IMR-90 (cell line): ENCODE measurements at regions not wholly inside any gene's neighbourhood (a gene's known extent, or its start where the extent isn't known, plus 50 kb on each side); places are given as distances from the start of the nearest gene placed in this dataset.

Source experiments
- ATAC-seq: fragments of 200-7000 bp; cut with Tn5 transposase; 2 replicates; pipeline ENCODE4 v1.9.1; 2020; ENCODE audit warnings: low read depth, mild to moderate bottlenecking, moderate library complexity
- BruUV-seq: library from RNA; stranded (reverse); fragments of 400-500 nt; replicated peaks from 2 replicates; lab custom pipeline; 2021; lab: Mats Ljungman, UMichigan
- CTCF ChIA-PET: fragments of 300-600 bp; formaldehyde crosslinking; extraction: SDS; loops from one replicate; lab custom pipeline; 2021; ENCODE audit warnings: antibody characterized with exemption; lab: Yijun Ruan, JAX
- POLR2A ChIA-PET: fragments of 300-600 bp; sonication (Branson Sonifier 250); formaldehyde crosslinking; loops from one replicate; lab custom pipeline; 2022; ENCODE audit warnings: antibody characterized with exemption; ENCODE audit not compliant: unreplicated experiment; lab: Charles Lee
- DNase-seq: peaks from one replicate; pipeline ENCODE4 v3.0.0; 2013
- H2AFZ ChIP-seq: replicated peaks from 2 replicates; pipeline ENCODE3; 2013; ENCODE audit warnings: low read length, mild to moderate bottlenecking; ENCODE audit not compliant: poor library complexity
- H2AK5ac ChIP-seq: 2 replicates; pipeline ENCODE4 v1.6.1; 2013; ENCODE audit warnings: low read depth, low read length, inconsistent platforms
- H2AK9ac ChIP-seq: replicated peaks from 2 replicates; pipeline ENCODE3; 2013; ENCODE audit warnings: mild to moderate bottlenecking, low read depth, low read length, moderate library complexity; ENCODE audit not compliant: poor library complexity
- H2BK120ac ChIP-seq: 2 replicates; pipeline ENCODE4 v1.6.1; 2013; ENCODE audit warnings: low read depth, low read length, inconsistent platforms
- H2BK15ac ChIP-seq: 3 replicates; pipeline ENCODE4 v1.6.1; 2013; ENCODE audit warnings: low read depth, low read length, inconsistent platforms
- H2BK20ac ChIP-seq: 2 replicates; pipeline ENCODE4 v1.6.1; 2013; ENCODE audit warnings: low read depth, mild to moderate bottlenecking, inconsistent platforms, low read length, moderate library complexity
- H2BK5ac ChIP-seq: 2 replicates; pipeline ENCODE4 v1.6.1; 2013; ENCODE audit warnings: mild to moderate bottlenecking, low read depth, low read length, inconsistent platforms; ENCODE audit not compliant: poor library complexity, severe bottlenecking
- H3K14ac ChIP-seq: replicated peaks from 2 replicates; pipeline ENCODE4 v1.6.1; 2013; ENCODE audit warnings: low read depth, low read length, inconsistent platforms
- H3K18ac ChIP-seq: 2 replicates; pipeline ENCODE4 v1.6.1; 2013; ENCODE audit warnings: low read depth, low read length, control low read depth
- H3K23ac ChIP-seq: 2 replicates; pipeline ENCODE4 v1.6.1; 2013; ENCODE audit warnings: low read depth, low read length, inconsistent platforms
- H3K27ac ChIP-seq: 2 replicates; pipeline ENCODE4 v1.5.1; 2013; ENCODE audit warnings: mild to moderate bottlenecking, control low read depth, low read length; ENCODE audit not compliant: insufficient read depth
- H3K27me3 ChIP-seq: 2 replicates; pipeline ENCODE4 v1.6.1; 2013; ENCODE audit warnings: low read length; ENCODE audit not compliant: control insufficient read depth, insufficient read depth
- H3K36me3 ChIP-seq: 2 replicates; pipeline ENCODE4 v1.6.1; 2013; ENCODE audit warnings: low read length, mixed read lengths; ENCODE audit not compliant: control insufficient read depth, insufficient read depth
- H3K4ac ChIP-seq: 2 replicates; pipeline ENCODE4 v1.6.1; 2013; ENCODE audit warnings: low read depth, low read length, inconsistent platforms
- H3K4me1 ChIP-seq: 2 replicates; pipeline ENCODE4 v1.6.1; 2013; ENCODE audit warnings: low read length, mixed read lengths; ENCODE audit not compliant: control insufficient read depth, insufficient read depth
- H3K4me2 ChIP-seq: 2 replicates; pipeline ENCODE4 v1.6.1; 2013; ENCODE audit warnings: low read depth, mild to moderate bottlenecking, control low read depth, low read length, moderate library complexity
- H3K4me3 ChIP-seq: 2 replicates; pipeline ENCODE4 v1.5.1; 2013; ENCODE audit warnings: low read depth, mild to moderate bottlenecking, control low read depth, low read length, moderate library complexity; ENCODE audit not compliant: insufficient read depth
- H3K56ac ChIP-seq: 2 replicates; pipeline ENCODE4 v1.6.1; 2013; ENCODE audit warnings: low read length, inconsistent platforms; ENCODE audit not compliant: insufficient read depth; ENCODE audit errors: extremely low read depth
- H3K79me1 ChIP-seq, 2 experiments: 2 replicates each; pipeline ENCODE4 v1.6.1; 2013; ENCODE audit warnings: low read length in 2 of 2, inconsistent platforms in 1 of 2, low read depth in 1 of 2
- H3K9ac ChIP-seq: 2 replicates; pipeline ENCODE4 v1.6.1; 2013; ENCODE audit warnings: low read depth, low read length, control low read depth
- H3K9me1 ChIP-seq: 2 replicates; pipeline ENCODE4 v1.6.1; 2013; ENCODE audit warnings: low read length, inconsistent platforms; ENCODE audit not compliant: insufficient read depth
- H3K9me3 ChIP-seq: 2 replicates; pipeline ENCODE4 v1.6.1; 2013; ENCODE audit warnings: low read length; ENCODE audit not compliant: control insufficient read depth, insufficient read depth
- H4K20me1 ChIP-seq: 2 replicates; pipeline ENCODE4 v1.6.1; 2013; ENCODE audit warnings: low read length, inconsistent platforms; ENCODE audit not compliant: insufficient read depth
- H4K5ac ChIP-seq: 2 replicates; pipeline ENCODE4 v1.6.1; 2013; ENCODE audit warnings: mild to moderate bottlenecking, low read depth, low read length, control low read depth
- H4K8ac ChIP-seq, 2 experiments: 2 replicates each; pipeline ENCODE4 v1.6.1; 2013; ENCODE audit warnings: low read depth in 2 of 2, low read length in 2 of 2, control low read depth in 1 of 2, inconsistent platforms in 1 of 2
- H4K91ac ChIP-seq: 2 replicates; pipeline ENCODE4 v1.6.1; 2013; ENCODE audit warnings: low read depth, low read length, inconsistent platforms; ENCODE audit not compliant: insufficient read depth
- BHLHE40 ChIP-seq: fragments of 150-350 bp; IDR thresholded peaks from 2 replicates; pipeline ENCODE4 v1.6.1; 2016; ENCODE audit warnings: mild to moderate bottlenecking, low read depth, low read length
- CEBPB ChIP-seq: IDR thresholded peaks from 2 replicates; pipeline ENCODE4 v1.6.1; 2012; ENCODE audit warnings: low read depth, low read length, improper control_type of control experiment
- CHD1 ChIP-seq: IDR thresholded peaks from 2 replicates; pipeline ENCODE4 v1.6.1; 2012; ENCODE audit warnings: low read depth, low read length, improper control_type of control experiment
- MAFK ChIP-seq: IDR thresholded peaks from 2 replicates; pipeline ENCODE4 v1.6.1; 2012; ENCODE audit warnings: low read depth, low read length, improper control_type of control experiment
- MAZ ChIP-seq: IDR thresholded peaks from 2 replicates; pipeline ENCODE4 v1.6.1; 2012; ENCODE audit warnings: low read depth, mild to moderate bottlenecking, low read length, improper control_type of control experiment, moderate library complexity, borderline replicate concordance
- RAD21 ChIP-seq: IDR thresholded peaks from 2 replicates; pipeline ENCODE4 v1.6.1; 2012; ENCODE audit warnings: low read length, improper control_type of control experiment
- RCOR1 ChIP-seq: IDR thresholded peaks from 2 replicates; pipeline ENCODE4 v1.6.1; 2012; ENCODE audit warnings: mild to moderate bottlenecking, low read length, improper control_type of control experiment; ENCODE audit not compliant: insufficient replicate concordance
- RFX5 ChIP-seq: IDR thresholded peaks from 2 replicates; pipeline ENCODE4 v1.8.0; 2012; ENCODE audit warnings: low read depth, mild to moderate bottlenecking, low read length, moderate library complexity
- SMC3 ChIP-seq: fragments of 150-350 bp; IDR thresholded peaks from 2 replicates; pipeline ENCODE4 v1.6.1; 2016; ENCODE audit warnings: low read depth, mild to moderate bottlenecking, antibody characterized with exemption, low read length, moderate library complexity
- WGBS, 2 experiments: methylation state at CpG; one replicate each; pipeline versions ENCODE4 v1.1.5 to v1.1.7; 2013; ENCODE audit warnings: missing lambda C conversion rate in 2 of 2; ENCODE audit not compliant: insufficient read length in 1 of 2; ENCODE audit errors: extremely low coverage in 2 of 2; 5-methylcytosine and 5-hydroxymethylcytosine counted together
- dilution Hi-C: fragments of 300-500 bp; cut with HindIII; formaldehyde crosslinking; loops from one replicate; pipeline ENCODE4 v1.14.3; 2018; ENCODE audit warnings: low sequenced_read_pairs; ENCODE audit not compliant: unreplicated experiment
- in situ Hi-C: fragments of 300-500 bp; cut with MboI; formaldehyde crosslinking; loops from 3 replicates; pipeline ENCODE4 v1.14.3; 2019; ENCODE audit warnings: low sequenced_read_pairs, inconsistent platforms, mixed read lengths
- intact Hi-C: fragments of 100-400 bp; cut with micrococcal nuclease; formaldehyde crosslinking; loops from 2 replicates; pipeline ENCODE4 v1.10.0; 2022
- TF ChIP-seq, protein P1 (sequence below): fragments of 150-350 bp; IDR thresholded peaks from 2 replicates; pipeline ENCODE4 v1.6.1; 2017; ENCODE audit warnings: mild to moderate bottlenecking, antibody characterized with exemption, low read length, low read depth

DNA sequence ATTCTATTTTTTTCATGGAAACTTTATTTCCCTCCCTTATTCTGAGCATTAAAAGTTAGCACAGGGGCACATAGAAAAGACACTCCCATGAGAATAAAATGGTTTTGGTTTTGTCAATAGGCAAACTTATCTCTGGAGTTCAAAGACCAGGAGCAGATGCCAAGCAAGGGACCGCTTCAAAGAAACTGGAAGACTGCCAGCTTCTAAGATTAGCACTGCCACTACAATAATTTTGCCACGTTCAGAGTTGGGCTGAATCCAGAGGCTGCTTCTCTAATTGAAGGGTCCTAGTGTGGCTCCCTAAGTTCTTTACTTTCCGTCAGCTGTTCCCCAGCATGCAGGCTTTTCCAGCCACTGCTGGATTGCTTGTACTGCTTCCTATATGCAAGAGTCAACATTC lies 681.0 kb upstream of the GCFC2 start:
- ChIA-PET POLR2A (no interaction called here), CTCF (no interaction called here)
- Histone ChIP-seq H2BK20ac (no peak overlapping the region), H4K5ac (no peak overlapping the region), H2AFZ (no peak overlapping the region), H2BK5ac (no peak overlapping the region), H3K9me3 (0 out of 2 replicates have a peak, but pooled peaks cover 2% of the 10 kb centered on the region), H3K36me3 (no peaks in the 10 kb centered on the region), H3K79me1 (no peaks in the 10 kb centered on the region), H3K14ac (no peak overlapping the region), H3K27ac (no peak overlapping the region), H3K4me2 (no peak overlapping the region), H2AK5ac (no peak overlapping the region), H3K4me1 (no peaks in the 10 kb centered on the region), H3K27me3 (no peaks in the 10 kb centered on the region), H3K23ac (no peak overlapping the region), H3K4ac (no peak overlapping the region), H2AK9ac (no peak overlapping the region), H4K8ac (no peak overlapping the region), H4K91ac (no peak overlapping the region), H3K18ac (no peak overlapping the region), H2BK120ac (no peak overlapping the region), H3K4me3 (no peak overlapping the region), H3K56ac (no peak overlapping the region), H2BK15ac (no peak overlapping the region), H3K9me1 (no peaks in the 10 kb centered on the region), H3K9ac (no peak overlapping the region), H4K20me1 (no peaks in the 10 kb centered on the region)
- DNase-seq (no peak), ATAC-seq (no peak)
- no TSS peak for BruUV-seq
- in situ Hi-C loops = no loop called here
- dilution Hi-C loops = no loop called here
- no CpG with 5 or more reads among the region's 3 CpGs for WGBS, 2 experiments
- intact Hi-C loops = no loop called here
- TF ChIP-seq MAFK (no peak), SMC3 (no peak), RFX5 (no peak), CHD1 (no peak), CEBPB (no peak), BHLHE40 (no peak), MAZ (no peak), RAD21 (no peak), RCOR1 (no peak)
- TF ChIP-seq, protein P1, sequence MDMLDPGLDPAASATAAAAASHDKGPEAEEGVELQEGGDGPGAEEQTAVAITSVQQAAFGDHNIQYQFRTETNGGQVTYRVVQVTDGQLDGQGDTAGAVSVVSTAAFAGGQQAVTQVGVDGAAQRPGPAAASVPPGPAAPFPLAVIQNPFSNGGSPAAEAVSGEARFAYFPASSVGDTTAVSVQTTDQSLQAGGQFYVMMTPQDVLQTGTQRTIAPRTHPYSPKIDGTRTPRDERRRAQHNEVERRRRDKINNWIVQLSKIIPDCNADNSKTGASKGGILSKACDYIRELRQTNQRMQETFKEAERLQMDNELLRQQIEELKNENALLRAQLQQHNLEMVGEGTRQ = no peak
